Glomerular visceral epithelial cell (primary cell): ENCODE measurements at regions not wholly inside any gene's neighbourhood (a gene's known extent, or its start where the extent isn't known, plus 50 kb on each side); places are given as distances from the start of the nearest gene placed in this dataset.

ENCODE experiments used
- DNase-seq: peaks from one replicate; pipeline ENCODE4 v3.0.0-alpha.2; 2016; ENCODE audit errors: extremely low spot score

DNA sequence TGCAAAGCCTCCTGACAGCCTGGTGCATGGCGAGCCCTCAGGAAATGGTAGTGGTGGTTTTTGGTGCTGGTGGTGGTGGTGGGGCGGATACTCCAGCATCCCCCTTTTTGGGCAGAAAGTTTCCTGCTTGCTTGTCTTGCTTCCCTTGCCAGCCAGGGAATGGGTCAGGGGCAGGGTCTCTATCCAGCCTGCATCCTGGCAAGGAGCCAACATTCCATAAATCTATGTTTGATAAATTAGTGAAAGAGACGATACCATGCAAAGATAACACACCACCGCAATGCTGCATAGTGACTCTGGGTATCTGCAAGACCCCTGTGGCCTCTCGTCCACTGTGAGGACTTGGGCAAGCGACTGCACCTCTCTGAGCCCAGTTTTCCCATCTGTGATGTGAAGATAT is 246.2 kb downstream of the LRFN2 start:
- DNase-seq, result no peak

- no peak for DNase-seq
Observed at GRCh38 chr6:40340196-40340595, 247.0 kb downstream of the LRFN2 start.

GRCh38 chr6:40338306-40338705 is 248.9 kb downstream of the LRFN2 start:
- no peak for DNase-seq

DNA sequence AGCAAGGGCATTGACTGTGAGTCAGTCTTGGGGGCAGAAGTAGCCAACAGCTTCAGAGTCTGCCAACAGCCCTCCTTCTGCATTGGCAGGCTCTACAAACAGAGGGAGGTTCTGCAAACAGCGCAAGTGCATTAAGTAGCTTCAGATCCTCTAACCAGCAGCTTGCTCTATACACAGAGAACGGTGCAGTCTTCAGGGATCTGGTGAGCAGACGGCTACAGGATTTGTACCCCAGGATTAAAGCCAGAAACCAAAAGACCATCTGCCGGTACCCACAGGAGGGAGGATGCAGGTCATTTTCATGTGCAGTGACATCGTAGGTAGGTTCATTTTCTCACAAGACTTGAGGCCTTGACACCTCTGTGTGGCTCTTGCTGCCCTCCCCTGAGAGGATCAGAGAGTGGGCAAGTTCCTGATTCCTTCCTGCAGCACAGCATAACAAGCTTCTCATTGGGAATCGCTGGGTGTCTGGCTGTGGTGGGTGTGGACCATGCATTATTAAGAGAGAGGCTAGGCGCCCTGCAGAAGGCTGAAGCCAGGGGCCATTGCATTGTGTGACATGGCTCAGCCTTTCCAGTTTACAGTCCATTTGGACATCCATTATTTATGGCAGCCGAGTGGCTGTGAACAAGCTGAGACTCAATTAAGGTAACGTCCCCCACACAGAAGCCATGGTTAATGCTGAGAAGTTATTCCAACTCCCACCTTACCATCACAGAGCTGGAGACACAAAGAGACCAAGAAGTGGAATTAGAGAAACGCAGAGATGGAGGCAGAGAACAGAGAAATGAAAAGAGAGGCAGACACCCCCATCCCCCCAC is 250.0 kb downstream of the LRFN2 start:
- DNase-seq, result no peak

GRCh38 chr6:40336296-40336695 is 250.9 kb downstream of the LRFN2 start:
- no peak for DNase-seq

GRCh38 chr6:40334496-40335270 is 252.5 kb downstream of the LRFN2 start:
- DNase-seq, result no peak

DNA sequence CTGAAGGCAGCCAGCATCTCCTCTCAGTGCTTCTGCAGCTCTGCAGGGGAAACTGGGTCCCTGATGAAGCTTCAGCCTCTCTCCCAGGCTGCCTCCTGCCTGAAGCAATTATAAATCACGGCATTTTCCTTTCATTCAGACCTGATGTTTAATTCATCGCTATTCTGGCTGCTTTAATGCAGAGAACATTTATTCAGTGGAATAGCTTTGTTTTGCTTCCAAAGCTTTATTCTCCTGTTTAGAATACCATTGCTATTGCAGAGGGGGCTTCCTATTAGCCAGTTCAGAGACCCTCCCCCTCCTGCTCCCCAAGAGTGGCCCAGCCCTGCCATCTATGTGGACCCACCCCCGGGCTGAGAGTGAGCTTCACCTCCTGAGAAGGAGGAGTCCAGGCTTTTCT is 255.6 kb downstream of the LRFN2 start:
- DNase-seq, result no peak

DNA sequence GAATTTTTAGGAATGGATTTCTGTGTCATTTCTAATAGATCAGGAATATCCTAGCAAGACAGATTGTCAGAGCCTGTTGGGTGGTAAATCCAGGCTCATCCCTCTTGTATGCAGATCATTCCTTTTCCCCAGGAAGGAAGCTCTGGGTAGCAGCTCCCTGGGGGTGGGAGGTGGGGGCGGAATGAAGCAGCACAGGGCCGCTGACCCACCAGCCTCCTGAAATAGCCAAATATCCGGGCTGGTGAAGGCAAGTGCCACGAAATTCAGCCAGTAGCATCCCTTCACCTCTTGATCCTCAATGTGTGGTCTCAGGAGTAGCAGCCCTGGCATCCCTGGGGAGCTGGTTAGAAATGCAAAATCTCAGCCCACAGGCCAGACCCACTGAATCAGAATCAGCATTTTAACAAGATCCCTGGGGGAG is 256.9 kb downstream of the LRFN2 start:
- no peak for DNase-seq

DNA sequence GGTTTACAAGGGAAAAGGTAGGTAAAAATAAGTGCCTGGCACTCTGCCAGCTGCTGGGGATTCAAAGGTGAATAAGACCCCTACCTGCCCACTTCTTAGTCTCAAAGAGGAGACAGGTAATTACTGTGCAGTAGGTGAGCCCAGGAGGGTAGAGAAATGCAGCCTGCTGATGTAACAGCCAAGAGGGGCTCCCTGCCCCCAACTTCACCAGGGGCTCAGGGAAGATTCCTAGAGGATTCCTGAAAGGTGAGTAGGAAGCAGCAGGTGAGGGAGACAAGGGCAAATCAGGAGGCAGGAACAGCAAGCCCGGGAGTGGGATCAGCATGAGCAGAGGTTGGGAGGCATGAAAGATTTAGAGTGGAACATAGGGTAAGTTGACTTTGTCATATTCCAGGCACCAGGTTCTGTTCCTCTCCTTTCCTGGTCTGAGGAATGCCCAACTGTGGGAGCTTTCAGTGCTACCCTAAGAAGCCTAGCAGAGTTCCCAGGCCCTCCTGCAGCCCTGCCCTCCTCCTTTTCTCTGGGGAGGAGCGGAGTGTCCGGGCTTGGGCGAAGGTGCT is 258.1 kb downstream of the LRFN2 start:
- no peak for DNase-seq

- peak; percentile 5 for DNase-seq
Observed at GRCh38 chr6:40328386-40328985, 258.7 kb downstream of the LRFN2 start.

DNA sequence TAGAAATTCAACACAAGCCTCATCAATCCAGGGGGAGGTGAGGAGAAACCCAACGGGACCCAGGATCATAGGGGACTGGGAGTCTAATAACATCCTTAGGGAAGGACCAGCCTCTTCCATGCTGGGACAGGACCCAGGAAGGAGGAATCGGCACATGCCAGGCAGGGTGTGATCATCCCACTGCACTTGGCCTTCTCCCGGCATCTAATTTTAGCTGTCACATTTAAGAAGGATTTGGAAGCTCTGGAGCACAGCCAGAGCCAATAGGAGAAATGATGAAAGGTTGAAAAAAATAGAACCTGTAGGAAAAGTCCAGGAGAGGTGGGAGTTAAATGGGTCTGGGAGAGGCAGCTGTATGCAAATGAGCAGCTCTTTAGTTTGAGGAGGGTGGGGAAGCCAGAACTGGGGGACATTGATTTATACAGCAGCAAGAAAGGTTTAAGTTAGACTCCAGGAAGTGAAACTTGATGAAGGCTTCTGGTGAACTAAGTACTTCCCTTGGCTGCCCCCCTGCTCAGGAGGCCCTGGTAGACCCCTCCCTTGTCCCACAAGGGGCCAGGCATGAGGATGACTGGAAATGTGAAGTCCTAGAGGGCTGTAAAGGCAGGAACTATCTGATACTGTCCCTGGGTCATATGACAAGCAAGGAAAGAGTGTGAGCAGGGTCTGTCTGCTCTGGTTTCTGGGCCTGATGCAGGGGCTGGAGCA is 260.3 kb downstream of the LRFN2 start:
- no peak for DNase-seq

DNA sequence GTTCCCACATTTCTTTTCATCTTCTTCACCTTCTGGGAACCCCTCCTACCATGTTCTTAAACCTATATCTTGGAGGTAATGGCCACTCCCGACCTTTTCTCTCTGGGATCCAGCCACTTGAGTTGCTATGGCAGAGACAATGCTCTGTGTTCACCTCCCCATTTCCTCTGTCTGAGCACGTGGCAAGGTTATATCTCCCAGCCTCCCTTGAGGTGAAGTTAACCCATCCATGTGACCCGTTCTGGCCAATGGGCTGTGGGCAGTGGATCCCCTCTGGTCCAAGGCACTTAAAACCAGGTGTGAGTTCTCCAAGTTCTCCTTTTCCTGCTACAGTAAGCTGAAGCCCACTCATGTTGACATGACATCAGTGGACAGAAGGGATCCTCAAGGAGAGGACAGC is 261.4 kb downstream of the LRFN2 start:
- DNase-seq, result no peak

DNA sequence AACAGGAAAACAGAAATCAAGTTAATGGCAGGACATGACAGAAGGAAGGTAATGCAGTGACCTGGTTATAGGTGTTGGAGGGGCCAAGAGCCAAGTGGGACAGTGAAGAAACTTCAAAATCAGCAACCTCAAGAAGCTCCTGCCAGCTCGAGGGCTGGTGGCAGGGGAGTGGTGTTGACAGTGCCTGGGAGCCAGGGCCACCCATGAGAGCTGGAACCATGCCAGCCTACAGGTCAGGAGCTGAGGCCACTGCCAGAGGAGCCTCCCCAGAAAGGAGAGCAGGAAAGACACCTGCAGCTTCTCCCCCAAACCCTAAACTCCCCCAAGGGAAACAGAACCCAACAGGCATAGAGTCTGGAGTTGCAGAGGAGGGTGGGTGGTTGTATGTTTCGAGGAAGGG is 262.1 kb downstream of the LRFN2 start:
- DNase-seq, result no peak

DNA sequence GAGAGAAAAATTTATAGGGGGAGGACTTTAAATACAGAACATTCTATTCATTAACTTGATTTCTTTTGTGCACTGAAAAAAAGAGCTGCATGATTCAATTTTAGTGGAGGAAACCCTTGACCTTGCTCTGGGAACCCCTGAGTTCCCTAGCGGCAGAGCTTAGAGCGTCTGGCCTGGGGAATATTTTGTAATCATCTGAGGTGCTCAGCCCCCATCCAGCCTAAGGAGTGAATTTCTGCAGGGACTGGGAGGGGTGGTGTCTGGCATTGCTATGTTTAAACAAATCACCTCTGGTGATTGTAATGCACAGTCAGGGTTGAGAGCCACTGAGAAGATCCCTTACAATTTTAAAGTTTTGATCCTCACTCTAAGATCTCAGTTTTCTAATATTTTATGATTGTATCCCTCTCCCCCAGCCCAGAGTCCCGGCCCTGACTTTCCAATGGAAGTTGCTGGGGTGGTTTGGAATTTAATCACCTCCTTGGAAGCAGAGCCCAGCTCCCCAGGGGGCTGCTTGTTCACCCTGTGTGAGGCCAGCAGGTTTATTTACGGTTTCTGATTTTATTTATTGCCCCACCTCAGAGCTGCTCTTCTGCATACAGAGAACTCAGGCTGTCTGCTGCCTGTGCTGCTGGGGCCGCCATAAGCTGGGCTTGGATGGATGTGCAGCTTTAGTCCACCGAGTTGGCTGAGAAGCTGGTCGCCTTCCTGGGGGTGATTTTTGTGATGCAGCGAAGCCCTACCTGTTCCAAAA is 263.1 kb downstream of the LRFN2 start:
- no peak for DNase-seq

DNA sequence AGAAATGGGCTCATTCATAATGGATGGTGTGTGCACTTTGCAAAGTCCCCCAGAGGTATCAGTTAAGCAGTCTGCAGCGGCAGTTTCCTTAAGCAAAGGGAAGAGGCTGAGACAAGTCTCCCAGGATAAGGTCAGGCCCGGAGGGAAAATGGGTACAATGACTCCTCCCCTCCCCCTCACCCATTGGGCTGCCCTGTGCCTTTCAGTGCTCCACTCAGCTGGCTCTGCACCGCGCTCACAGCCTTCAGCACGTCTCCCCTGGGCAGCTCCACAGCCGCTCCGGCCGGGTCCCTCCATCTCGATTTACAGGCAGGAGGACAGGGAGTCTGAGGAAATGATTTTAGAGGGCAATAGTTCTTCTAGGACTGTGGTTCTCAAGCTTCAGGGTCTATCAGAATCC is 264.8 kb downstream of the LRFN2 start:
- DNase-seq, result no peak

DNA sequence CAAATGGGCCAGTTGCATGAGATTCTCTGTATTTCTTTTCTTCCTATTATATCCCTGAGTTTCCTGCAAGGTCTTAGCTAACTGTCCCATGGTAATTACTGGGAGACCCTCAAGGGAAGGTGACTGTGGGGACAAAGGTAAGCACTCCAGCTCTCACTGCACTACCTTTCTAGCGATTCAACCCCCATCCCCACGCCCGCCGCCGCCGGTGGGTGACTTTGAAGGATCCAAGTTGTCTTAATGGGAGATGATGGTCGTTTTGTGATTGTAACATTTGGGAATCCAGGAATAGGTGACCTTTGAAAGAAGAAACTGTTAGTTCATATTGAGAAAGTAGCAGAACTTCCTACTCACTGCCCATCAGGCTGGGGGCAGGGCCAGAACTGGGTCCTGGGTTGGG is 265.5 kb downstream of the LRFN2 start:
- no peak for DNase-seq

DNA sequence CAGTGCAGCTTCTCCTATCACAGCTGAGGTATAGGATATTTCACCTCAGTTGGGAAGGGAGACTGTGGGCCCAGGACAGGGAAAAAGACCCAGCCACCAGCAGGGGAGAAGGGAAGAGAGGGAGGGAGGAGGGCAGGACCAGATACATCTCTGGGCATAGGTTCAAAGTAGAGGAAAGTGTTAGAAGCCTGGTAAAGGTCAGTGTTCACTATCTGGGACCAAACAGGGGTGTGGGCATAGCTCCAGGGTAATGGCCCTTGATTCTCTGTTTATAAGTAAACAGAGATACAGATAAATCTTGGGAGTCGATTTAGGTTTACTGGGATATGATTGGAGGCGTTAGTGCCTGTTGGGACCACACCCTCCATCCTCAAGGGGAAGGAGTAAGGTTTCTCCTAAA is 266.2 kb downstream of the LRFN2 start:
- DNase-seq, result no peak

GRCh38 chr6:40320441-40320840 is 266.7 kb downstream of the LRFN2 start:
- no peak for DNase-seq

DNA sequence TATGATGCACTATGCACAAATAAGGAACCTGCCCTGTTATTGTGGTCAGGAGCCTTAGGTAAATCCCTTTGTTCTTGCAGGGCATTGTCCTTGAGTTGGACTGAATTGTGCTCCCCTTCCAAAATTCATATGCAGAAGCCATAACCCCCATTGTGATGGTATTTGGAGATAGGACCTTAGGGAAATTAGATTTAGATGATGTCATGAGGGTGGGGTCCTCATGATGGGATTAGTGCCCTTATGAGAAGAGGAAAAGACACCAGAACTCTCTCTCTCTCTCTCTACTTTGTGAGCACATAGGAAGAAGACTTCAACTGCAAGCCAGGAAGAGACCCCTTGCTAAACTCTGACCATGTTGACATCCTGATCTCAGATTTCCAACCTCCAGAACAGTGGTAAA is 268.0 kb downstream of the LRFN2 start:
- DNase-seq, result no peak

- DNase-seq, result no peak
Observed at GRCh38 chr6:40315060-40315459, 272.1 kb downstream of the LRFN2 start.

DNA sequence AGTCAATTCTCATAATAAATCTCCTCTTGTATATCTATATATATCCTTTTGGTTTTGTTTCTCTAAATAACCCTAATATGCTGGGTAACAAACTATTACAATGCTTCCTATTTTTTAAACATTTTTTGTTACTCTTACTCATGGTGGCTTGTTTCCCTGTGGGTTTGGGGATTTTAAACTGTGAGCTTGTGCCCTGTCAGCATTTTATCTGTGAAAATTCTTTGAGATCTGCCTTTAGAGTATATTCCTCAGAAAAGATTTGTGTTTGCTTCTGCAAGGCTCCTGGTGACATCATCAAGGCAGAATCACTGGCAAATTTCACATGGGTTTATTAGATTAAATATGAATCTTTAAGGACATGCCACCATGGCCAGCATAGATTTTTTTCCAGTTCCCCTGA is 273.6 kb downstream of the LRFN2 start:
- DNase-seq, result no peak
